Naive B cell (primary cell): ENCODE measurements at regions not wholly inside any gene's neighbourhood (a gene's known extent, or its start where the extent isn't known, plus 50 kb on each side); places are given as distances from the start of the nearest gene placed in this dataset.

Experiments
- ATAC-seq, 2 donors: fragments of 150-1000 bp; cut with Tn5 transposase; 2 replicates each; pipeline ENCODE4 v1.10.0; 2021; ENCODE audit warnings: low read depth in 2 of 2, mild to moderate bottlenecking in 2 of 2, moderate library complexity in 2 of 2
- DNase-seq: peaks from one replicate; pipeline ENCODE4 v3.0.0; 2022
- H3K27ac Mint-ChIP-seq, 6 donors: one replicate each; pipeline ENCODE4 v1.8.0; 2020 to 2022; ENCODE audit warnings: mild to moderate bottlenecking in 6 of 6, mixed read lengths in 6 of 6, moderate library complexity in 5 of 6, inconsistent platforms in 2 of 6
- H3K27me3 Mint-ChIP-seq, 3 donors: one replicate each; pipeline ENCODE4 v1.8.0; 2021 to 2022; ENCODE audit warnings: mixed read lengths in 3 of 3, mild to moderate bottlenecking in 1 of 3
- H3K36me3 Mint-ChIP-seq, 2 donors: one replicate each; pipeline ENCODE4 v1.8.0; 2020 to 2022; ENCODE audit warnings: mixed read lengths in 2 of 2, inconsistent platforms in 1 of 2, mild to moderate bottlenecking in 1 of 2
- H3K4me1 Mint-ChIP-seq, 3 donors: one replicate each; pipeline ENCODE4 v1.8.0; 2020 to 2022; ENCODE audit warnings: mixed read lengths in 3 of 3, inconsistent platforms in 1 of 3, mild to moderate bottlenecking in 1 of 3, moderate library complexity in 1 of 3
- H3K4me3 Mint-ChIP-seq, 8 donors: one replicate each; pipeline ENCODE4 v1.8.0; 2020 to 2022; ENCODE audit warnings: mild to moderate bottlenecking in 8 of 8, mixed read lengths in 8 of 8, moderate library complexity in 8 of 8, inconsistent platforms in 2 of 8
- H3K9me3 Mint-ChIP-seq, 7 donors: one replicate each; pipeline ENCODE4 v1.8.0; 2020 to 2022; ENCODE audit warnings: mixed read lengths in 7 of 7, mild to moderate bottlenecking in 5 of 7, inconsistent platforms in 2 of 7, moderate library complexity in 1 of 7

GRCh38 chr6:87848616-87849015, 146.6 kb upstream of the AKIRIN2 start:
- peaks cover 0 to 5% (median 0%) of the 10 kb centered on the region in 3 donors for H3K27me3 Mint-ChIP-seq
- DNase-seq (no peak), ATAC-seq (no peak)
- H3K4me3 Mint-ChIP-seq: no peak overlapping the region
- no peak overlapping the region for H3K27ac Mint-ChIP-seq
- no peaks in the 10 kb centered on the region for H3K36me3 Mint-ChIP-seq
- H3K9me3 Mint-ChIP-seq: no peaks in the 10 kb centered on the region
- no peaks in the 10 kb centered on the region for H3K4me1 Mint-ChIP-seq

DNA sequence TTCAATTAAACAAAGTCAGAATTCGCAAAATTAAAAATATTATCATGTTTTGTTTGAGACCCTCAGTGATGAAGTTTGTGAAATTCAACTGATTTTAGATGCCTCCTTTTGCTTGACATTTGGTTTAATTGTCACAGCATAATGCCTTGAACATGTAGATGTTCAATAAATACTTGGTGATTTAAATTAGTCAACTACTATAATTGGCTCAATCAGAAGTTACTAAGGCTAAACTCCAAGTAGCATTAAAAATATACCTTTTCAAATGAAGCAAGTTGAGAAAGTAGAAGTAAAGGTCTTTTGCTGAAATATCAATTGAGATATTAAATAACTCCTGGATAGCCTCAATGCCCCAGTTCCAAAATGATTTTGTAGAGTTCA, 145.8 kb upstream of the AKIRIN2 start:
- no peak for ATAC-seq
- H3K4me1 Mint-ChIP-seq: no peaks in the 10 kb centered on the region
- no peak overlapping the region for H3K4me3 Mint-ChIP-seq
- no peaks in the 10 kb centered on the region for H3K36me3 Mint-ChIP-seq
- H3K27me3 Mint-ChIP-seq: peaks cover 0 to 5% (median 0%) of the 10 kb centered on the region in 3 donors
- DNase-seq: no peak
- no peaks in the 10 kb centered on the region for H3K9me3 Mint-ChIP-seq
- H3K27ac Mint-ChIP-seq: no peak overlapping the region

DNA sequence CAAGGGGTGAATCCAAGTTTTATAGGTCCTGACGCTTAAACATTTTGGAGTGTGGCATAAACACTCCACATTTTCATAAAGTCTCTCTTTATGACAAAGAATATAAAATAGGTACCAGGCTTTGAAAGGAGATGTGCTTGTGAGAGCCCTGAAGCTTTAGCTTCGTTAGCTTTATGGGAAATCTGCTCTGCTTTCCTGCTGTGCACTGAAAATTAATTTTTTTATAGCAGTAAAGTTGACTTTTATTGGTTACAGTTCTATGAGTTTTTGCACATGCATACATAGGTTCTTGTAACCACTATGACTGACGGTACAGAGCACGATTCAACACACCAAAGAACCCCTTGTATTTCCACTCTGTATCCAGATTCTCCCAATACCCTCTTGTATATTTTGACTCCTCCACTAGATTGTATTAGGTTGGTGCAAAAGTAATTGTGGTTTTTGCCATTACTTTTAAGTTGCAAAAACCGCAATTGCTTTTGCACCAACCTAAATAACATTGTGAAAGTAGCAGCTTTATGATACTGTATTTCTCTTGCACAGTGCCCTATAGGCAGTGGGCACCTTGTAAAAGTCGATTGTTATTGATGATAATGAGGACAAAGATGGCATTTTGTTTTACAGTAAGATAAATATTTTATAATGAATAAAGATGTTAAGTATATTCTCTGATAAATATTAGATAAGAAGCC, 145.2 kb upstream of the AKIRIN2 start:
- Mint-ChIP-seq H3K36me3 (no peaks in the 10 kb centered on the region), H3K4me3 (no peak overlapping the region), H3K27me3 (peaks cover 0 to 5% (median 0%) of the 10 kb centered on the region in 3 donors), H3K4me1 (no peaks in the 10 kb centered on the region), H3K9me3 (no peaks in the 10 kb centered on the region), H3K27ac (no peak overlapping the region)
- DNase-seq: no peak
- ATAC-seq: no peak

DNA sequence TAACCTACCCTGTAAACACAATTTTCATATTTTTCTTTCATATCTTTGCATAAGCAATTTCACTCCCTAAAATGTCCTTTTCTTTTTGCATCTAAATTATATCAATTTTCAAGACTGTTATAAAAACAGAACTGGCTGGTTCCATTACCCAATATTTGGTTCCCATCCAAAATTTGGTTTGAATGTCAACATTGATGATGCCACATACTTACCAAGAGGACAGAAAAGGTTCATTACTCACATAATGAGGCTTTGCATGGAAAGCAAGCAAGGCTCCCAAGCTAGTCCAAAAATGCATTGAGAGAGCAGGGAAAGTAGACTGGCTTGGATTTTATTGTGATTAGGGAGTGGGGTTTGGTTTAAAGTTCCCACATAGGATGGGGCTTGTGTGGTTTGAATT, 144.4 kb upstream of the AKIRIN2 start:
- no peaks in the 10 kb centered on the region for H3K4me1 Mint-ChIP-seq
- ATAC-seq (no peak), DNase-seq (no peak)
- peak overlapping the region in 1 of 6 donors; percentile 7 for H3K27ac Mint-ChIP-seq
- no peaks in the 10 kb centered on the region for H3K9me3 Mint-ChIP-seq
- no peaks in the 10 kb centered on the region for H3K36me3 Mint-ChIP-seq
- no peak overlapping the region for H3K4me3 Mint-ChIP-seq
- H3K27me3 Mint-ChIP-seq: peaks cover 0 to 5% (median 0%) of the 10 kb centered on the region in 3 donors

- DNase-seq: no peak
Observed at GRCh38 chr6:87840324-87840723, 138.3 kb upstream of the AKIRIN2 start.

DNA sequence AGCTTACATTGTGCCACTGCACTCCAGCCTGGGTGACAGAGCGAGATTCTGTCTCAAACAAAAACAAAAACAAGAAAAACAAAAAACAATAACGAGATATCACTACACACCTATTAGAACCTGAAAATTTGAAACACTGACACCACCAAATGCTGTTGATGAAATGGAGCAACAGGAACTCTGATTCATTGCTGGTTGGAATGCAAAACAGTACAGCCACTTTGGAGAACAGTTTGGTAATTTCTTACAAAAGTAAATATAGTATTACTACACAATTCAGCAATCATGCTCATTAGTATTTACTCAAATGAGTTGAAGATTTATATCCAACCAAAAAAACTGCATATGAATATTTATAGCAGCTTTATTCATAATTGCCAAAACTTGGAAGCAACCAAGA, 135.8 kb upstream of the AKIRIN2 start:
- Mint-ChIP-seq H3K9me3 (peaks cover 0 to 14% (median 6%) of the 10 kb centered on the region in 7 donors), H3K4me3 (no peak overlapping the region), H3K36me3 (no peaks in the 10 kb centered on the region), H3K27me3 (no peaks in the 10 kb centered on the region), H3K4me1 (peaks cover 0 to 4% (median under 1%) of the 10 kb centered on the region in 3 donors), H3K27ac (no peak overlapping the region)
- DNase-seq (no peak), ATAC-seq (no peak)

More at GRCh38 chr6:87840324-87840723, 138.3 kb upstream of the AKIRIN2 start:
- no peak for ATAC-seq
- Mint-ChIP-seq H3K27me3 (no peaks in the 10 kb centered on the region), H3K9me3 (peaks cover 0 to 14% (median 6%) of the 10 kb centered on the region in 7 donors), H3K36me3 (no peaks in the 10 kb centered on the region), H3K27ac (no peak overlapping the region), H3K4me1 (no peaks in the 10 kb centered on the region), H3K4me3 (no peak overlapping the region)

DNA sequence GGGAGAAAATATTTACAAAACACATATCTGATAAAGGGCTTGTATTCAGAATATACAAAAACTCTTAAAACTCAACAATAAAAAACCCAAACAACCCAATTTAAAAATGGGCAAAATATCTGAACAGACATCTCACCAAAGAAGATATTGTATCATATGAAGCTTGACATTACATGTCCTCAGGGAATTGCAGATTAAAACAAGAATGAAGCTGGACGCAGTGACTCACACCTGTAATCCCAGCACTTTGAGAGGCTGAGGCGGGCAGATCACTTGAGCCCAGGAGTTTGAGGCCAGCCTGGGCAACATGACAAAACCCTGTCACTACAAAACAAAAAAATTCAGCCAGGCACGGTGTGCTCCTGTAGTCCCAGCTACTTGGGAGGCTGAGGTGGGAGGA, 135.4 kb upstream of the AKIRIN2 start:
- no peak for ATAC-seq
- no peaks in the 10 kb centered on the region for H3K27me3 Mint-ChIP-seq
- H3K9me3 Mint-ChIP-seq: peaks cover 0 to 14% (median 6%) of the 10 kb centered on the region in 7 donors
- H3K4me3 Mint-ChIP-seq: no peak overlapping the region
- no peak for DNase-seq
- no peak overlapping the region for H3K27ac Mint-ChIP-seq
- peaks cover 0 to 4% (median 4%) of the 10 kb centered on the region in 3 donors for H3K4me1 Mint-ChIP-seq
- H3K36me3 Mint-ChIP-seq: no peaks in the 10 kb centered on the region

- Mint-ChIP-seq H3K4me3 (peak overlapping the region; percentile 83 to 92 (median 89)), H3K9me3 (no peaks in the 10 kb centered on the region), H3K27ac (peak overlapping the region; percentile 92 to 99 (median 96)), H3K4me1 (peaks cover 4 to 24% (median 16%) of the 10 kb centered on the region in 3 donors), H3K36me3 (no peaks in the 10 kb centered on the region), H3K27me3 (no peaks in the 10 kb centered on the region)
- ATAC-seq (peak; percentile 80 to 83), DNase-seq (peak; percentile 49)
Observed at GRCh38 chr6:87832025-87832825, 130.2 kb upstream of the AKIRIN2 start.

- Mint-ChIP-seq H3K36me3 (no peaks in the 10 kb centered on the region), H3K4me1 (peaks cover 11 to 30% (median 28%) of the 10 kb centered on the region in 3 donors), H3K9me3 (no peaks in the 10 kb centered on the region), H3K27ac (peak overlapping the region in 2 of 6 donors; percentile 17 to 78), H3K27me3 (no peaks in the 10 kb centered on the region), H3K4me3 (peak overlapping the region in 2 of 8 donors; percentile 12 to 50)
- ATAC-seq: no peak
- DNase-seq: no peak
Observed at GRCh38 chr6:87830907-87831306, 128.9 kb upstream of the AKIRIN2 start.

- H3K4me3 Mint-ChIP-seq: no peak overlapping the region
- H3K4me1 Mint-ChIP-seq: peaks cover 24 to 43% (median 41%) of the 10 kb centered on the region in 3 donors
- H3K27ac Mint-ChIP-seq: peak overlapping the region in 3 of 6 donors; percentile 26 to 84 (median 78)
- ATAC-seq (no peak), DNase-seq (no peak)
- no peaks in the 10 kb centered on the region for H3K27me3 Mint-ChIP-seq
- no peaks in the 10 kb centered on the region for H3K36me3 Mint-ChIP-seq
- no peaks in the 10 kb centered on the region for H3K9me3 Mint-ChIP-seq
Observed at GRCh38 chr6:87829622-87830121, 127.6 kb upstream of the AKIRIN2 start.

GRCh38 chr6:87828044-87828443, 126.0 kb upstream of the AKIRIN2 start:
- ATAC-seq: no peak
- Mint-ChIP-seq H3K9me3 (no peaks in the 10 kb centered on the region), H3K4me1 (peaks cover 24 to 41% (median 39%) of the 10 kb centered on the region in 3 donors), H3K27ac (peak overlapping the region in 2 of 6 donors; percentile 37 to 74), H3K36me3 (no peaks in the 10 kb centered on the region), H3K4me3 (no peak overlapping the region), H3K27me3 (no peaks in the 10 kb centered on the region)
- DNase-seq: no peak

DNA sequence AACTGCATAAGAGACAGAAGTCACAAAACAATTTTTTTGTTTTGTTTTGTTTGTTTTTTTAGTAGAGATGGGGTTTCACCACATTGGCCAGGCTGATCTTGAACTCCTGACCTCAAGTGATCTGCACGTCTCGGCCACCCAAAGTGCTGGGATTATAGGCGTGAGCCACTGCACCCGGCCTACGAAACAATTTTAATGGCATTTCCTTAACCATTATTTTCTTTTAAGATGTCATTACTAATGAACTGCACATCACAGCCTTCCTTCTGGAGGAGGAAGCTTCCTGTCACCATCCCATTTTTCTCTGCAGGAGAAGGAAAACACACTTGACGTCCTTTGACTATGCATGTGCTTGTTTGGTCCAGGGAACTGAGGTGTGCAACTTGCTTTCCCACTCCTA, 125.3 kb upstream of the AKIRIN2 start:
- DNase-seq: no peak
- peak overlapping the region in 3 of 6 donors; percentile 47 to 92 (median 70) for H3K27ac Mint-ChIP-seq
- no peak for ATAC-seq
- H3K4me3 Mint-ChIP-seq: no peak overlapping the region
- peaks cover 24 to 37% (median 37%) of the 10 kb centered on the region in 3 donors for H3K4me1 Mint-ChIP-seq
- no peaks in the 10 kb centered on the region for H3K9me3 Mint-ChIP-seq
- no peaks in the 10 kb centered on the region for H3K27me3 Mint-ChIP-seq
- no peaks in the 10 kb centered on the region for H3K36me3 Mint-ChIP-seq

DNA sequence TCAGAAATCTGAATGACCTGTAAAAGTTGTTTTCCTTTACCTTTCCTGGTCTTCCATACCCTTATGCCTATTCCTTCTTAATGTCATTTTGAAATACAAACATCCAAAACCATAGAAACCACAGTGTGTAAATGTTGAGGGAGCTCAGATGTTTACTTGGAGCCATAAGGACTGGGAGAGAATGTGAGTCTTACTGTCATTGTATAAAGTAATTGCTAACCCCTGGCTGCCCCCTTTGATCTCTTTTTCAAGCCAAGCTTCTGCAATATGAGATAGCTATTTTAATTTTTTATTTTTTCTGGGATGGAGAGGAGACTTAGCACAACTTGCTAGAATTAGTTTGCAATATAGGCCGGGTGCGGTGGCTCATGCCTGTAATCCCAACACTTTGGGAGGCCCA, 124.4 kb upstream of the AKIRIN2 start:
- DNase-seq: no peak
- peaks cover 24 to 35% (median 32%) of the 10 kb centered on the region in 3 donors for H3K4me1 Mint-ChIP-seq
- H3K4me3 Mint-ChIP-seq: peak overlapping the region in 3 of 8 donors; percentile 5 to 56 (median 35)
- no peaks in the 10 kb centered on the region for H3K27me3 Mint-ChIP-seq
- no peaks in the 10 kb centered on the region for H3K9me3 Mint-ChIP-seq
- peak overlapping the region in 5 of 6 donors; percentile 39 to 97 (median 88) for H3K27ac Mint-ChIP-seq
- no peak for ATAC-seq
- no peaks in the 10 kb centered on the region for H3K36me3 Mint-ChIP-seq
